Testis (tissue), 2 donors: ENCODE measurements at regions not wholly inside any gene's neighbourhood (a gene's known extent, or its start where the extent isn't known, plus 50 kb on each side); places are given as distances from the start of the nearest gene placed in this dataset.

Experiments used
- DNase-seq: peaks from one replicate; pipeline ENCODE4 v3.0.0-alpha.2; 2019
- H3K27ac ChIP-seq, 2 donors: fragments of 200-600 bp; sonication (generic); one replicate each; pipeline ENCODE4 v1.5.1; 2019
- H3K27me3 ChIP-seq: fragments of 200-600 bp; sonication (generic); one replicate; pipeline ENCODE4 v1.5.1; 2019
- H3K36me3 ChIP-seq: fragments of 200-600 bp; sonication (generic); one replicate; pipeline ENCODE4 v1.5.1; 2017; ENCODE audit warnings: low read depth; ENCODE audit errors: missing control alignments
- H3K4me1 ChIP-seq: fragments of 200-600 bp; sonication (generic); one replicate; pipeline ENCODE4 v1.5.1; 2019
- H3K4me3 ChIP-seq, 2 donors: fragments of 200-600 bp; sonication (generic); one replicate each; pipeline ENCODE4 v1.5.1; 2017 to 2019
- H3K9me3 ChIP-seq: fragments of 200-600 bp; sonication (generic); one replicate; pipeline ENCODE4 v1.5.1; 2017
- CTCF ChIP-seq, 3 experiments: fragments of 450-650 bp in 2 of 3; fragments of 200-600 bp in 1 of 3; sonication (generic) in 1 of 3; IDR thresholded peaks; one replicate each; pipeline ENCODE4 v1.5.1; 2016 to 2019; ENCODE audit warnings: antibody characterized with exemption in 3 of 3, mild to moderate bottlenecking in 2 of 3, moderate library complexity in 1 of 3
- POLR2A ChIP-seq: fragments of 450-650 bp; IDR thresholded peaks from one replicate; pipeline ENCODE4 v1.6.1; 2017; ENCODE audit warnings: antibody characterized with exemption, mild to moderate bottlenecking, moderate library complexity
- WGBS, 2 donors: methylation state at CpG; one replicate each; pipeline ENCODE4 v1.1.5; 2018; 5-methylcytosine and 5-hydroxymethylcytosine counted together
- intact Hi-C: fragments of 100-400 bp; cut with DNase I; formaldehyde crosslinking; loops from one replicate; pipeline ENCODE4 v1.15.1; 2023; ENCODE audit warnings: low total_unique reads

DNA sequence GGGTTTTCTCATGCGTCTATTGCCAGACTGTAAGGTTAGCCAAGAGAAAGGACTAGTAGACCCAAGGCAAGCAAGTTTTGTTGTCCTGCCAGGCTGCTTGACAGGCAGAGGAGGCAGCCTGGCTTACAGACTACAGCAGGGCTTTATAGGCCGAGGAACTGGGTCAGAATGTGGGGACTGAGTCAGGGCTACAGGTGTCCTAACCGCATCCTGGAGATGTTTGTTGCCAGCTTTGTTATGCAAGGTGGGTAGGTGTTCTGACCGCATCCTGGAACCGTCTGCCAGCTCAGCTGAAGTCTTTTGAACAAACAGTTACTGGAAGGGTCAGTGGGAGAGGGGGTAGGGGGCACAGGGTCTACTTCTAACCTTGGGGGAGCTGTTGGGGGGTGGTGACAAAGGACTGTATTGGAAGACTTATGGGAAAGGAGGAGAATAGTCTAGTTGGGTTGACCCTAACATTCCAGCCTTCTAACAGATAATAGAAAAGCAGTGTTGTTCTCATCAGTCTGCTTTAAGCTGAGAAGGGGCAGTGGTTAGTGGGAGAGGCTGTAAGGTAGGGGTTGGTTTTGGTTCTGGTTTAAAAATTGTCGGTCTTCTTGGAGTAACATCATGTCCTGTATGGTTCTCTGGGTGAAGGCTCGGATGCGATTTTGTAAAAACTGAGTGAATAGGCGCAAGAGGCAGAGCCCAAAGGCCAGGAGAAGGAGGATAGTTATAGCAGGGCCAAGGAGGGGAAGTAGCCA is 913.8 kb upstream of the SLITRK5 start:
- intact Hi-C loops: no loop called here
- Histone ChIP-seq H3K27me3 (no peaks in the 10 kb centered on the region), H3K4me3 (no peak overlapping the region), H3K27ac (no peak overlapping the region), H3K9me3 (no peaks in the 10 kb centered on the region), H3K4me1 (no peaks in the 10 kb centered on the region), H3K36me3 (no peaks in the 10 kb centered on the region)
- TF ChIP-seq CTCF (IDR thresholded peaks at IDR 0.05) (no peak), POLR2A (no peak)
- WGBS, 2 donors: 77 to 82% methylated on average over 9 of the region's 9 CpGs
- no peak for DNase-seq

DNA sequence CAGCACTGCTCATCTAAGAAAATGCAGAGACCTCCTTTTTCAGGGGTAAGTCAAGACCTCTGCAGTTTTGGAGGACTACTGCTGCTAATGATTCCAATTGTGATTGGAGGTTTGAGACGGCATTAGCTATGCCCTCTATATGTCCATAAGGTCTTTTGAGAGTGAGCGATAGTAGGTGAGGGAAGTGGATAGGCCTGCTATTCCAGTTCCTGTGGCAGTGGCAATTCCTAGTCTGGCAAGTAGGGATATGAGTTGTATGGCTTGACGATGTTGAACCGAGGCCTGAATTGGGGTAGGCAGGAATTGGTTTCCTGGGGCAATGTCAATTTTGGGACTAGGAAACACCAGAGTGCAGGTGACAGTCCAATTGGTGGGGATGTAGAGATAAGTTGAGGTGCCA is 913.1 kb upstream of the SLITRK5 start:
- TF ChIP-seq POLR2A: no peak
- TF ChIP-seq CTCF (IDR thresholded peaks at IDR 0.05): no peak
- 95% methylated on average over 4 of the region's 4 CpGs for WGBS, 2 donors

DNA sequence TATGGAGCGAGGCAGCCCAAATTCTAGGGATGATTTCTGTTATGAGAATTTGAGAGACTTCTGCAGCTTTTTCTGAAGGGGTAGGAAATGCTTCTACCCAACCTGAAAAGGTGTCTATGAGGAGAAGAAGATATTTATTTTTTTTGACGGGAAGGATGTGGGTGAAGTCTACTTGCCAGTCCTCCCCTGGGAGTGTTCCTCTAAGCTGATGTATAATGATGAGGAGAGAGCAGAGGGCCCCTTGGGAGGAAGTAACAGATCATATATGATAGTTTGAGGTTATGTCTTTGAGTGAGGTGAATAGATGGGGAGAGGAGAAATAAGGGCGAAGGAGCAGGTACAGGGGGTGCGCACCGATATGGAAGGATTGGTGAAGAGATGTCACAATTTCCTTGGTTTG is 910.6 kb upstream of the SLITRK5 start:
- DNase-seq: no peak
- Histone ChIP-seq H3K27ac (no peak overlapping the region), H3K36me3 (no peaks in the 10 kb centered on the region), H3K4me1 (no peaks in the 10 kb centered on the region), H3K9me3 (no peaks in the 10 kb centered on the region), H3K27me3 (no peaks in the 10 kb centered on the region), H3K4me3 (no peak overlapping the region)
- intact Hi-C loops: no loop called here
- 93 to 98% methylated on average over 5 of the region's 5 CpGs for WGBS, 2 donors
- TF ChIP-seq CTCF (IDR thresholded peaks at IDR 0.05) (no peak), POLR2A (no peak)

More for the DNA sequence above, 913.1 kb upstream of the SLITRK5 start:
- no peak for DNase-seq
- Histone ChIP-seq H3K9me3 (no peaks in the 10 kb centered on the region), H3K27ac (no peak overlapping the region), H3K4me1 (no peaks in the 10 kb centered on the region), H3K36me3 (no peaks in the 10 kb centered on the region), H3K27me3 (no peaks in the 10 kb centered on the region), H3K4me3 (no peak overlapping the region)
- intact Hi-C loops: no loop called here

DNA sequence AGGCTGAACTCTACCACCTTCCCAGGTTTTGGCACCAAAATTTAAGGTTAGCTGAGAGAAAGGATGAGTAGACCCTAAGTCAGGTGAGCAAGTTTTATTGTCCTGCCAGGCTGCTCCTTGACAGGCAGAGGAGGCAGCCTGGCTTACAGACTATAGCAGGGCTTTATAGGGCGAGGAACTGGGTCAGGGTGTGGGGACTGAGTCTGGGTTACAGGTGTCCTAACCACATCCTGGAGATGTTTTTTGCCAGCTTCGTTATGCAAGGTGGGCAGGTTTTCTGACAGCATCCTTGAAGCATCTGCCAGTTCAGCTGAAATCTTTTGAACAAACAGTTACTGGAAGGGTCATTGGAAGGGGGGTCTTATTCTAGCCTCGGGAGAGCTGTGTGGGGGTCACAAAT is 905.7 kb upstream of the SLITRK5 start:
- intact Hi-C loops: no loop called here
- no peak overlapping the region for H3K27ac ChIP-seq
- WGBS, 2 donors: 48 to 77% methylated on average over 2 to 3 of the region's 3 CpGs
- H3K36me3 ChIP-seq: no peaks in the 10 kb centered on the region
- no peaks in the 10 kb centered on the region for H3K9me3 ChIP-seq
- no peak for TF ChIP-seq CTCF (IDR thresholded peaks at IDR 0.05)
- TF ChIP-seq POLR2A: no peak
- no peak overlapping the region for H3K4me3 ChIP-seq
- no peak for DNase-seq
- no peaks in the 10 kb centered on the region for H3K4me1 ChIP-seq
- H3K27me3 ChIP-seq: no peaks in the 10 kb centered on the region

GRCh38 chr13:86788616-86789015 is 882.6 kb upstream of the SLITRK5 start:
- Histone ChIP-seq H3K4me1 (no peaks in the 10 kb centered on the region), H3K36me3 (no peaks in the 10 kb centered on the region), H3K4me3 (no peak overlapping the region), H3K9me3 (no peaks in the 10 kb centered on the region), H3K27ac (no peak overlapping the region), H3K27me3 (no peaks in the 10 kb centered on the region)
- intact Hi-C loops: no loop called here
- WGBS, 2 donors: 45 to 54% methylated on average over 2 of the region's 2 CpGs
- no peak for DNase-seq
- TF ChIP-seq CTCF (IDR thresholded peaks at IDR 0.05): no peak
- no peak for TF ChIP-seq POLR2A
